ENCODE measurements at regions not wholly inside any gene's neighbourhood (a gene's known extent, or its start where the extent isn't known, plus 50 kb on each side); places are given as distances from the start of the nearest gene placed in this dataset.

DNA sequence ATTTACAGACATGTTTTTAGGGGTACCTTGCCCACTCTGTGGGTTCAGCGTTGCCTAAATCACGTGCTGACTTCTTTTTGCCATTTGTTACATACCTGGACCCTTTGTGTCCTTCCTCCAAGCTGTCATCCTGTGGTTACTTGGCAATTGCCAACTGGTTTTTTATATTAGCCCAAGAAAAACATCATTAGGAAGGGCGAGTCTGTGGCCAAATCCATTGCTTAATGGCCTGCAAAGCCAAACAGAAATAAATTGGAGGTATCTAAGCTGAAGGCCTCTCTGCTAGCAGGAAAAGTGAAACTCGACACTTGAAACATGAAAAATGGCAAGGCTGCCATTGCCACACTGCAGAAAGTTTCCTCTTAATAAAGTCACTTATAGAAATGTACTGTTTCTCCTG, 190.4 kb downstream of the NUAK1 start:
- TF ChIP-seq, protein P1, sequence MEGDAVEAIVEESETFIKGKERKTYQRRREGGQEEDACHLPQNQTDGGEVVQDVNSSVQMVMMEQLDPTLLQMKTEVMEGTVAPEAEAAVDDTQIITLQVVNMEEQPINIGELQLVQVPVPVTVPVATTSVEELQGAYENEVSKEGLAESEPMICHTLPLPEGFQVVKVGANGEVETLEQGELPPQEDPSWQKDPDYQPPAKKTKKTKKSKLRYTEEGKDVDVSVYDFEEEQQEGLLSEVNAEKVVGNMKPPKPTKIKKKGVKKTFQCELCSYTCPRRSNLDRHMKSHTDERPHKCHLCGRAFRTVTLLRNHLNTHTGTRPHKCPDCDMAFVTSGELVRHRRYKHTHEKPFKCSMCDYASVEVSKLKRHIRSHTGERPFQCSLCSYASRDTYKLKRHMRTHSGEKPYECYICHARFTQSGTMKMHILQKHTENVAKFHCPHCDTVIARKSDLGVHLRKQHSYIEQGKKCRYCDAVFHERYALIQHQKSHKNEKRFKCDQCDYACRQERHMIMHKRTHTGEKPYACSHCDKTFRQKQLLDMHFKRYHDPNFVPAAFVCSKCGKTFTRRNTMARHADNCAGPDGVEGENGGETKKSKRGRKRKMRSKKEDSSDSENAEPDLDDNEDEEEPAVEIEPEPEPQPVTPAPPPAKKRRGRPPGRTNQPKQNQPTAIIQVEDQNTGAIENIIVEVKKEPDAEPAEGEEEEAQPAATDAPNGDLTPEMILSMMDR (IDR thresholded peaks at IDR 0.05) = no peak
- TF ChIP-seq EP300 (IDR thresholded peaks at IDR 0.05) (no peak), POLR2AphosphoS5 (IDR thresholded peaks at IDR 0.05) (no peak), POLR2A (IDR thresholded peaks at IDR 0.05; ENCODE audit: low read depth) (no peak)
- no peak overlapping the region for H3K27ac ChIP-seq (replicated peaks in 1 of 4)
- intact Hi-C loops (cut with DNase I) = no loop called here
- 75% methylated on average over 4 of the region's 4 CpGs for WGBS
- H3K27me3 ChIP-seq = no peaks in the 10 kb centered on the region
- DNase-seq (ENCODE audit: extremely low spot score) = no peak
- H3K4me1 ChIP-seq = no peaks in the 10 kb centered on the region
- H3K9me3 ChIP-seq = no peaks in the 10 kb centered on the region
- H3K36me3 ChIP-seq = no peaks in the 10 kb centered on the region
- no peak overlapping the region for H3K4me3 ChIP-seq

DNA sequence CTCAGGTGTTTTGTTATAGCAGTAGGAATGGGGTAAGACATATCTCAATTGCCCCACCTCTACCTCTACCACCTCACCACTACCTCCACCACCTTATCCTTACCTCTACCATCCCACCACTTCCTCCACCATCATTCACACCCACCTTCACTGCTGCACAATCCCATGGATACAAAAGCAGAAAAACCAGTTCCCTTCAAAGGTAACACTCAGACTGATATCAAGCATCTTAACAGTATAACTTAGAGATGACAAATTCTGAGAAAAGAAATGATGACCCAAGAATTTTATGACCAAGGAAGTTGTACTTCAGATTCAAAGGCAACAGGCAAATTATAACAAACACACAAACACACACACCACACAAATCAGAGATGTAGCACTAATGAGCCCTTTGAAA, 189.4 kb downstream of the NUAK1 start:
- Histone ChIP-seq H3K4me1 (no peaks in the 10 kb centered on the region), H3K4me3 (no peak overlapping the region), H3K36me3 (no peaks in the 10 kb centered on the region), H3K27me3 (no peaks in the 10 kb centered on the region), H3K9me3 (no peaks in the 10 kb centered on the region), H3K27ac (replicated peaks in 1 of 4) (no peak overlapping the region)
- intact Hi-C loops (cut with DNase I) = no loop called here
- TF ChIP-seq, protein P1 (IDR thresholded peaks at IDR 0.05) = no peak
- TF ChIP-seq EP300 (IDR thresholded peaks at IDR 0.05) (no peak), POLR2A (IDR thresholded peaks at IDR 0.05; ENCODE audit: low read depth) (no peak), POLR2AphosphoS5 (IDR thresholded peaks at IDR 0.05) (no peak)
- DNase-seq (ENCODE audit: extremely low spot score) = no peak

DNA sequence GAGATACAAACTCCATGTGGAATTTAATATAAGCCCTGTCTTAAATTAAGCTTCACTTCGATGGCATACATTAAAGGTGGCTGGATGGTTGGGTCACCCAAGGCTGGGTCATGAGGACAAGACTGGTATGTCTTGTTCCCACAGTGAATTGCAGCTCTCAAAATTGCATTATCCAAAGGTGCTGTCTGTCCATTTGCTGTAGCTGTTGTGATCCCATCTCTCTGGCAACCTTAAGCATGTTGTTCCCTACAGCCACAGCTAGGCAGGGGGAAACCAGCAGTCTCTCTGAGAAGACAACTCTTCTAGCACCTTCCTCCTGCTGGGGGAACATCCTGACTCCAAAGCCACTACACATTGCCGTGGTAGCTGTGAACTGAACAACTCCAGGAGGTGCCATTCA, 187.0 kb downstream of the NUAK1 start:
- Histone ChIP-seq H3K4me1 (peaks cover 0 to 14% (median 0%) of the 10 kb centered on the region in 4 donors), H3K27ac (replicated peaks in 1 of 4) (no peak overlapping the region), H3K36me3 (no peaks in the 10 kb centered on the region), H3K9me3 (no peaks in the 10 kb centered on the region), H3K4me3 (no peak overlapping the region), H3K27me3 (no peaks in the 10 kb centered on the region)
- WGBS = 79% methylated on average over 2 of the region's 2 CpGs
- intact Hi-C loops (cut with DNase I) = no loop called here
- TF ChIP-seq, protein P1 (IDR thresholded peaks at IDR 0.05) = no peak
- TF ChIP-seq POLR2A (IDR thresholded peaks at IDR 0.05; ENCODE audit: low read depth) (no peak), POLR2AphosphoS5 (IDR thresholded peaks at IDR 0.05) (no peak), EP300 (IDR thresholded peaks at IDR 0.05) (no peak)
- DNase-seq (ENCODE audit: extremely low spot score) = no peak

DNA sequence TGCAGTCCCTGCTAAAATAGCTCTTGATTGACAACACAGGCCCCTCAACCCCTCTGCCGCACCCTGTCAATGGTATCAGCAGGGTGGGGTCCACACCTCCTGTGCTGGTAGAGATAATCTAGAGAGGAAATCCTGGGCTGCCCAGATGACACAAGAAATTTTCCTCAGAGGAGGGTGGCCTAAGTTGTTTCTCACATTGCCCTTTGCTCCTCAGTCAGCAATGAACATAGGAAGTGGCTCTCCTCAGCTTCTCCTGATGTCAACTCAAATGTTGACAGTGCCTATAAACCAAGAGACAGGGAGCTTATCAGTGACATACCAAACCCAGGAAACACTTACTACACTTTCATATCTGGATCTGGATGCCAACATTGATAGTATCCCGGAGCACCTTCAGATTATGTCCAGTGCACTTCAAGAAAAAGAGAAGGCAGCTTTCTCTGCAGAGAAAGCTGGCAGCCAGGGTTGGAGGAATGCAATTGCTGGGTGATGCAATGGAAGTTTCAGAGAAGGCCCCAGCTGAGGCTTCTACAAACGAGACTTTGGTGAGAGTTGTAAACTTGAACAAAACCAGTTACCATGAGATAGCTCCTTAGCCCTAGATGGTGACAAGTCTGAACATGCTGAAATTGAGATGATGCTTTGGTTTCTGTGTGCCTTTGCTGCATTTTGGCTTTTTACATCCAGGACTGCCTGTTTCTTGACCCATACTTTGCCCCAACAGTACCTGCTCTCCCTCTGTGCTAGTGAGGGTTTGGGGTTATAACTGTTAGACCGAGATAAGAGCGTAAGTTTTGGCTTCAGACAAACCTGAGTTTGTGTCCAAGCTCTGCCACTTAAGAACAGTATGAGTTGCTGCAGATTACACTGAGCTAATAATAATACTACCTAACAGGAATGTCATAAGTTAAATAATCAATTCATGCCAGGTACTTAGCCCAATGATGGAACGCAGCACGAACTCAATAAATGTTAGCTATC, 183.5 kb downstream of the NUAK1 start:
- TF ChIP-seq EP300 (IDR thresholded peaks at IDR 0.05) (no peak), POLR2AphosphoS5 (IDR thresholded peaks at IDR 0.05) (no peak), POLR2A (IDR thresholded peaks at IDR 0.05; ENCODE audit: low read depth) (no peak)
- TF ChIP-seq, protein P1 (IDR thresholded peaks at IDR 0.05) = no peak
- no peaks in the 10 kb centered on the region for H3K27me3 ChIP-seq
- no peak overlapping the region for H3K27ac ChIP-seq (replicated peaks in 1 of 4)
- intact Hi-C loops (cut with DNase I) = no loop called here
- 84% methylated on average over 7 of the region's 7 CpGs for WGBS
- H3K9me3 ChIP-seq = no peaks in the 10 kb centered on the region
- DNase-seq (ENCODE audit: extremely low spot score) = no peak
- peaks cover 0 to 14% (median 0%) of the 10 kb centered on the region in 4 donors for H3K4me1 ChIP-seq
- no peak overlapping the region for H3K4me3 ChIP-seq
- no peaks in the 10 kb centered on the region for H3K36me3 ChIP-seq

Data from esophagus muscularis mucosa (tissue), 4 donors.